ENCODE measurements at regions not wholly inside any gene's neighbourhood (a gene's known extent, or its start where the extent isn't known, plus 50 kb on each side); places are given as distances from the start of the nearest gene placed in this dataset.

DNA sequence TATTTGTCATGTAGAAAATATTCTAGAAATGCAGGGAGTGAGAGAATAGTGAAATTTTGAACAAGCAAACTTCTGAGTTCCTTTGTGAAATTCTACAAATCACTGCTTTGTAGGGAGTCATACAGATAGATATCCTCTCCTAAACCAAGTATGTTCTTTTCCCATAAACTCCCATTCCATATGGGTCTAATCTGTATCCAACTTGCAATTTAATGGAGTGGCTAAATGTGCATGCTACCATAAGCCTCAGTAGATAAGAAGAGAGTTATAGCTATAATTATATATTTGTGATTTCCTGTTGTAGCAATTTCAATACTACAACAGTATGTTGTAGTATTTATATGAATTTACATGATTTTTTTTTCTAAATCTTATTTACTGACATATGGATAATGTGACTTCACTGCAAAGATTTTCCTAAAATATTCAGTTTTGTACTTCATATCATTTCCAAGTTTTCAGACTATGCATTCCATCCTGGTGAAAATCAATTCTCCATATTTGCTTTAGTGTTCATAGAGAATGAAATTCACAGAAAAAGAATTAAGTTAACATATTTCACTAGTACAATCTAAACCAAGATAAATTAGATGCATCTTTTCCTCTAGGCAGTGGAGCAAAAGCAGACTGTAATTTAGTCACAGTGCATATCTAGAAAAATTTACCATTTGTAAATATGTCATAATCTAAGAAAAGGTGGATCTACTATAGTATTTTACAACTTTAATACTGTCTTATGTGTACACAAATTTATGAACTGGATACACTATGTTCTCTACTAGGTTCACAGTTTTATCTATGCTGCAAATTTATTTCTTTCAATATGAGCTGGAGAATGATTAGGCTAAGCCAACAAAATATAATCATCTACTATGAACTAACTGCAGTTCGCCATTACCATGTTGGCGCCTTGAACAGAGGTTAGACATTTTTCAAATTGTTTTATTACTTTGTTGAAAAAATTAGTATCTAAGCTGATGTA is 372.9 kb upstream of the NDST3 start:
- CTCF ChIA-PET, result no interaction called here
- H3K27ac ChIP-seq (ENCODE audit: low read depth, low read length), result no peak overlapping the region
- H3K4me2 ChIP-seq (ENCODE audit: low read length), result no peak overlapping the region
- H2AFZ ChIP-seq (ENCODE audit: low read depth, low read length, poor library complexity, severe bottlenecking), result no peak overlapping the region
- H3K36me3 ChIP-seq (ENCODE audit: control insufficient read depth in 1 of 2, insufficient read depth in 2 of 2, low read length in 2 of 2), result no peaks in the 10 kb centered on the region
- BruUV-seq (replicated peaks), result no TSS peak
- H3K9me2 ChIP-seq (ENCODE audit: insufficient read depth), result no peaks in the 10 kb centered on the region
- H3K9me3 ChIP-seq (ENCODE audit: control insufficient read depth in 1 of 2, insufficient read depth in 1 of 2, low read depth in 1 of 2, low read length in 2 of 2), result no peaks in the 10 kb centered on the region
- no peaks in the 10 kb centered on the region for H3K79me2 ChIP-seq (ENCODE audit: insufficient read depth, low read length)
- TF ChIP-seq RAD21 (IDR thresholded peaks at IDR 0.05; ENCODE audit: low read depth), result no peak
- no peak for TF ChIP-seq EGR1 (IDR thresholded peaks at IDR 0.05; ENCODE audit: low read depth)
- no peak for TF ChIP-seq CBX3 (IDR thresholded peaks at IDR 0.05; ENCODE audit: low read depth)
- no peak for TF ChIP-seq MAX (IDR thresholded peaks at IDR 0.05)
- no peak for TF ChIP-seq POLR2AphosphoS5 (IDR thresholded peaks at IDR 0.05; ENCODE audit: low read depth, low read length)
- no peak for TF ChIP-seq ELF1 (IDR thresholded peaks at IDR 0.05; ENCODE audit: borderline replicate concordance, low read depth)
- no peak for TF ChIP-seq CTCF (IDR thresholded peaks at IDR 0.05 in 2 of 3, conservative IDR thresholded peaks at IDR 0.05 in 1 of 3; ENCODE audit: borderline replicate concordance in 1 of 3, insufficient read depth in 1 of 3, low read depth in 2 of 3, low read length in 2 of 3)
- no peak for TF ChIP-seq ZFX (IDR thresholded peaks at IDR 0.05)
- no peak for TF ChIP-seq SP1 (IDR thresholded peaks at IDR 0.05; ENCODE audit: low read depth)
- TF ChIP-seq, protein P1, sequence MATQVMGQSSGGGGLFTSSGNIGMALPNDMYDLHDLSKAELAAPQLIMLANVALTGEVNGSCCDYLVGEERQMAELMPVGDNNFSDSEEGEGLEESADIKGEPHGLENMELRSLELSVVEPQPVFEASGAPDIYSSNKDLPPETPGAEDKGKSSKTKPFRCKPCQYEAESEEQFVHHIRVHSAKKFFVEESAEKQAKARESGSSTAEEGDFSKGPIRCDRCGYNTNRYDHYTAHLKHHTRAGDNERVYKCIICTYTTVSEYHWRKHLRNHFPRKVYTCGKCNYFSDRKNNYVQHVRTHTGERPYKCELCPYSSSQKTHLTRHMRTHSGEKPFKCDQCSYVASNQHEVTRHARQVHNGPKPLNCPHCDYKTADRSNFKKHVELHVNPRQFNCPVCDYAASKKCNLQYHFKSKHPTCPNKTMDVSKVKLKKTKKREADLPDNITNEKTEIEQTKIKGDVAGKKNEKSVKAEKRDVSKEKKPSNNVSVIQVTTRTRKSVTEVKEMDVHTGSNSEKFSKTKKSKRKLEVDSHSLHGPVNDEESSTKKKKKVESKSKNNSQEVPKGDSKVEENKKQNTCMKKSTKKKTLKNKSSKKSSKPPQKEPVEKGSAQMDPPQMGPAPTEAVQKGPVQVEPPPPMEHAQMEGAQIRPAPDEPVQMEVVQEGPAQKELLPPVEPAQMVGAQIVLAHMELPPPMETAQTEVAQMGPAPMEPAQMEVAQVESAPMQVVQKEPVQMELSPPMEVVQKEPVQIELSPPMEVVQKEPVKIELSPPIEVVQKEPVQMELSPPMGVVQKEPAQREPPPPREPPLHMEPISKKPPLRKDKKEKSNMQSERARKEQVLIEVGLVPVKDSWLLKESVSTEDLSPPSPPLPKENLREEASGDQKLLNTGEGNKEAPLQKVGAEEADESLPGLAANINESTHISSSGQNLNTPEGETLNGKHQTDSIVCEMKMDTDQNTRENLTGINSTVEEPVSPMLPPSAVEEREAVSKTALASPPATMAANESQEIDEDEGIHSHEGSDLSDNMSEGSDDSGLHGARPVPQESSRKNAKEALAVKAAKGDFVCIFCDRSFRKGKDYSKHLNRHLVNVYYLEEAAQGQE (IDR thresholded peaks at IDR 0.05; ENCODE audit: low read depth), result no peak
- TF ChIP-seq SRF (IDR thresholded peaks at IDR 0.05; ENCODE audit: low read depth), result no peak
- no peak for TF ChIP-seq JUND (IDR thresholded peaks at IDR 0.05)
- TF ChIP-seq EZH2phosphoT487 (IDR thresholded peaks at IDR 0.05; ENCODE audit: borderline replicate concordance), result no peak
- no peak for TF ChIP-seq ATF3 (IDR thresholded peaks at IDR 0.05)
- H4K20me1 ChIP-seq (ENCODE audit: insufficient read depth), result no peaks in the 10 kb centered on the region
- RAD21 ChIA-PET (ENCODE audit: low non-redundant PET in 1 of 2, low total read pairs in 2 of 2, uncharacterized antibody in 2 of 2, unreplicated experiment in 2 of 2), result no interaction called here
- no peaks in the 10 kb centered on the region for H3K4me1 ChIP-seq (ENCODE audit: control insufficient read depth in 1 of 2, insufficient read depth in 2 of 2, low read length in 2 of 2)
- H3K27me3 ChIP-seq (ENCODE audit: insufficient read depth, low read length), result no peaks in the 10 kb centered on the region
- no peak for ATAC-seq
- POLR2A ChIA-PET, result no interaction called here
- no peak overlapping the region for H3K9ac ChIP-seq (ENCODE audit: low read length)
- no peak for DNase-seq (ENCODE audit: low read depth, low spot score)
- H3K4me3 ChIP-seq (replicated peaks in 1 of 2; ENCODE audit: low read depth in 1 of 2, low read length in 2 of 2), result no peak overlapping the region
- intact Hi-C loops (cut with micrococcal nuclease), result no loop called here

All from HCT116 (cell line).